IPS-20b (cell line): ENCODE measurements at regions not wholly inside any gene's neighbourhood (a gene's known extent, or its start where the extent isn't known, plus 50 kb on each side); places are given as distances from the start of the nearest gene placed in this dataset.
"Not testable (repeated sequence)": the region's sequence is repeated elsewhere in the genome, so short reads cannot be mapped to it uniquely, and the experiment has no call there.

Experiments used
- H3K27ac ChIP-seq: one replicate; pipeline ENCODE4 v1.5.1; 2013; ENCODE audit warnings: low read length
- H3K27me3 ChIP-seq: 2 replicates; pipeline ENCODE4 v1.6.1; 2013; ENCODE audit warnings: mild to moderate bottlenecking, low read length, inconsistent platforms; ENCODE audit not compliant: insufficient read depth
- H3K36me3 ChIP-seq: 2 replicates; pipeline ENCODE4 v1.6.1; 2013; ENCODE audit warnings: low read depth, mild to moderate bottlenecking, inconsistent platforms, low read length, moderate library complexity; ENCODE audit not compliant: insufficient read depth
- H3K4me1 ChIP-seq: 2 replicates; pipeline ENCODE4 v1.6.1; 2013; ENCODE audit warnings: mild to moderate bottlenecking, control low read depth, inconsistent platforms, low read length, moderate library complexity; ENCODE audit not compliant: insufficient read depth
- H3K4me3 ChIP-seq: 2 replicates; pipeline ENCODE4 v1.5.1; 2013; ENCODE audit warnings: mild to moderate bottlenecking, low read length, inconsistent platforms
- H3K9ac ChIP-seq: 2 replicates; pipeline ENCODE4 v1.6.1; 2013; ENCODE audit warnings: low read depth, mild to moderate bottlenecking, inconsistent platforms, low read length, moderate library complexity
- H3K9me3 ChIP-seq: 2 replicates; pipeline ENCODE4 v1.6.1; 2013; ENCODE audit warnings: mild to moderate bottlenecking, low read depth, low read length, inconsistent platforms; ENCODE audit not compliant: insufficient read depth

DNA sequence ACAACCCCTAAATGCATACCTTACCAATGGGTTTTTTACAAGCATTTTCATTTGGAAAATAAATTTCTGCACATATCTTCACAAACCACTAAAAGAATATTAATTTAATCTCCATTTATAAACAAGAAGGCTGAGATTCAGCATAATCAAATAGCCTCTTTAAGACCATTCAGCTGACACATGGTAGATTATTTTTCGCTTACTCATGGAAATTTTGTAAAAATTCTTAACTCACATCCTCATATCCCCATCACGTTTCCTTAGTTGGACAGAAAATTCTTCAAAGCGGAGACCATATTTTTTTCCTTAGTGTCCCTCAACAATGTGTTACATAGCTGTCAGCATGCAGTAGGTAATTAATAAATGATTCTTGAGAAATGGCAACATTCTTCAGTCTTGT lies 439.6 kb upstream of the PTCHD4 start:
- Histone ChIP-seq H3K4me3 (no peak overlapping the region), H3K36me3 (no peaks in the 10 kb centered on the region), H3K9ac (no peak overlapping the region), H3K27ac (no peak overlapping the region), H3K4me1 (no peaks in the 10 kb centered on the region), H3K27me3 (no peaks in the 10 kb centered on the region), H3K9me3 (no peaks in the 10 kb centered on the region)

GRCh38 chr6:48542191-48542590 lies 431.2 kb upstream of the PTCHD4 start:
- no peaks in the 10 kb centered on the region for H3K36me3 ChIP-seq
- no peak overlapping the region for H3K4me3 ChIP-seq
- no peak overlapping the region for H3K27ac ChIP-seq
- 0 out of 2 replicates have a peak, but pooled peaks cover 3% of the 10 kb centered on the region for H3K9me3 ChIP-seq
- no peaks in the 10 kb centered on the region for H3K27me3 ChIP-seq
- H3K4me1 ChIP-seq = no peaks in the 10 kb centered on the region
- H3K9ac ChIP-seq = no peak overlapping the region

DNA sequence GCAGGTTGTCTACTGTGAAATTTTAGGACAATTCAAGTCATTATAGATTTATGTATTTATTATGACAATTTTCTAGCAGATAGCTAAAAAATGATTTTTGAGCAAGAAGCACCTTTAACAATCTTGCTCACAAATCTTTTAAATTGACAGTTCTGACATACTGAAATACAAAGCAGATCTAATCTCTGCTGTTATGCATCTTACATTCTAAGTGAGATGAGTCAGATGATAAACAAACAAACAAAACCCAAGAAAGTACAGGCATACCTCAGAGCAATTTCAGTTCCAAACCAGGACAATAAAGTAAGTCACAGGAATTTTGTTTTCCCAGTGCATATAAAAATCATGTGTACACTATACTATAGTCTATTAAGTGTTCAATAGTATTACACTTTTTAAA lies 430.7 kb upstream of the PTCHD4 start:
- Histone ChIP-seq H3K27me3 (no peaks in the 10 kb centered on the region), H3K9ac (no peak overlapping the region), H3K9me3 (0 out of 2 replicates have a peak, but pooled peaks cover 3% of the 10 kb centered on the region), H3K27ac (no peak overlapping the region), H3K36me3 (no peaks in the 10 kb centered on the region), H3K4me3 (no peak overlapping the region), H3K4me1 (no peaks in the 10 kb centered on the region)

GRCh38 chr6:48535582-48536009 lies 424.6 kb upstream of the PTCHD4 start:
- H3K9me3 ChIP-seq = no peaks in the 10 kb centered on the region
- H3K36me3 ChIP-seq = no peaks in the 10 kb centered on the region
- H3K4me3 ChIP-seq = no peak overlapping the region
- no peaks in the 10 kb centered on the region for H3K4me1 ChIP-seq
- H3K27ac ChIP-seq = no peak overlapping the region
- H3K9ac ChIP-seq = no peak overlapping the region
- no peaks in the 10 kb centered on the region for H3K27me3 ChIP-seq

DNA sequence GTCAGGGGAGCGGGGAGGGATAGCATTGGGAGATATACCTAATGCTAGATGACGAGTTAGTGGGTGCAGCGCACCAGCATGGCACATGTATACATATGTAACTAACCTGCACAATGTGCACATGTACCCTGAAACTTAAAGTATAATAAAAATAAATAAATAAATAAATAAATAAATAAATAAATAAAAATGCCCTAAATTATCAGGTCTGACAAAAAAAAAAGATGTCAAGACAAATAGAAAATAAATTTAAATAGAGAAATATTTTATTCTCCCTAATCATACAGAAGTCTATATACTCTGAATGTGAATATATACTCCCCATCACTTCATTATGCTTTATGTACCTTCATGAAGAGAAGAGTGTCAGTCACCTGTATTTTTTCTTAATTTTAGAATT lies 420.0 kb upstream of the PTCHD4 start:
- not testable (repeated sequence) for H3K4me3 ChIP-seq, H3K9me3 ChIP-seq, H3K27me3 ChIP-seq, H3K36me3 ChIP-seq, H3K4me1 ChIP-seq, H3K27ac ChIP-seq, H3K9ac ChIP-seq

DNA sequence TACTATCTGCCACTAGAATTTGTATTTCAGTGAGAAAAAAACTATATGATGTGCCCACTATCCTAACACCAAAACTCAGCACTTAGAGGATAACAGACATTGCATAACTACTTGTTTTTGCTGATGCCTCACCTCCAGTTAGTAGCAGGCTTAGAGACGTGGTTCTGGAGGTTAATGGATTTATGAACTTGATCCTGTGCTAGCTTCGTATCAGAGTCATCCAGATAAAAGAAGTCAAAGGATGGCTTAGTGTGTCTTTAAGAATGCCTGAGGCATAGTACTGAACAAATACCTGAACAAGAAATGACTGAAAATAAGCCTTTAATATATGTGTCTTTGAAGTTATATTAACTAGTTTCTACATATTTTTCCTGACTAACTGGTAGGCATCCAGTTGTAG lies 414.9 kb upstream of the PTCHD4 start:
- Histone ChIP-seq H3K27ac (no peak overlapping the region), H3K27me3 (no peaks in the 10 kb centered on the region), H3K9me3 (no peaks in the 10 kb centered on the region), H3K4me3 (no peak overlapping the region), H3K9ac (no peak overlapping the region), H3K36me3 (no peaks in the 10 kb centered on the region), H3K4me1 (no peaks in the 10 kb centered on the region)

GRCh38 chr6:48520951-48521350 lies 410.0 kb upstream of the PTCHD4 start:
- Histone ChIP-seq H3K4me3 (no peak overlapping the region), H3K4me1 (no peaks in the 10 kb centered on the region), H3K27ac (no peak overlapping the region), H3K9me3 (no peaks in the 10 kb centered on the region), H3K36me3 (no peaks in the 10 kb centered on the region), H3K27me3 (no peaks in the 10 kb centered on the region), H3K9ac (no peak overlapping the region)

GRCh38 chr6:48512390-48512789 lies 401.4 kb upstream of the PTCHD4 start:
- no peak overlapping the region for H3K27ac ChIP-seq
- H3K27me3 ChIP-seq = no peaks in the 10 kb centered on the region
- H3K4me3 ChIP-seq = no peak overlapping the region
- H3K4me1 ChIP-seq = no peaks in the 10 kb centered on the region
- H3K9ac ChIP-seq = no peak overlapping the region
- H3K9me3 ChIP-seq = no peaks in the 10 kb centered on the region
- no peaks in the 10 kb centered on the region for H3K36me3 ChIP-seq

DNA sequence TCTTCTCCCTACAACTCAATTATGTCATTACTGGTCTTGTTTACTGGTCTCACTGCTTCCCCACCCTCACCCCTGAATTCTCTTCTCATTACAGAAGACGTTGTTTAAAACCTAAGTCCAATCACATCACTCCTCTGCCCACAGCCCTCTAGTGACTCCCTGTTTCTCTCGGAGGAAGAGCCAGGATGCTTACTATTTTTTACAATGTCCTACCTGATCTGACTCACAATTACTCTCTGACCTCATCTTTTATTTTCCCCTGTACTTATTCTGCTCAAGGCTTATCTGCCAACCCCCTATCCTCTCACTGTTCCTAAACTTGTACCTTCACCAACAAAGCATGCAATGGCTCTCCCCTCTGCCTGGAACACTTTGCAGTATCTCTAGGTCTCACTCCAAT lies 400.4 kb upstream of the PTCHD4 start:
- Histone ChIP-seq H3K9me3 (no peaks in the 10 kb centered on the region), H3K27ac (no peak overlapping the region), H3K36me3 (no peaks in the 10 kb centered on the region), H3K9ac (no peak overlapping the region), H3K27me3 (no peaks in the 10 kb centered on the region), H3K4me1 (no peaks in the 10 kb centered on the region), H3K4me3 (no peak overlapping the region)

GRCh38 chr6:48505621-48506020 lies 394.6 kb upstream of the PTCHD4 start:
- Histone ChIP-seq H3K4me3 (no peak overlapping the region), H3K4me1 (no peaks in the 10 kb centered on the region)

DNA sequence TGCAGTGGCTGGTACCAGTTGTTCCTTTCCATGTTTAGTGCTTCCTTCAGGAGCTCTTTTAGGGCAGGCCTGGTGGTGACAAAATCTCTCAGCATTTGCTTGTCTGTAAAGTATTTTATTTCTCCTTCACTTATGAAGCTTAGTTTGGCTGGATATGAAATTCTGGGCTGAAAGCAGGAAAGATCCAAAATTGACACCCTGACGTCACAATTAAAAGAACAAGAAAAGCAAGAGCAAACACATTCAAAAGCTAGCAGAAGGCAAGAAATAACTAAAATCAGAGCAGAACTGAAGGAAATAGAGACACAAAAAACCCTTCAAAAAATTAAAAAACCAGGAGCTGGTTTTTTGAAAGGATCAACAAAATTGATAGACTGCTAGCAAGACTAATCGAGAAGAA lies 382.4 kb upstream of the PTCHD4 start:
- H3K36me3 ChIP-seq, H3K27me3 ChIP-seq, H3K4me1 ChIP-seq, H3K9ac ChIP-seq, H3K4me3 ChIP-seq, H3K9me3 ChIP-seq, H3K27ac ChIP-seq: not testable (repeated sequence)

More at GRCh38 chr6:48505621-48506020, 394.6 kb upstream of the PTCHD4 start:
- H3K27ac ChIP-seq = no peak overlapping the region
- H3K36me3 ChIP-seq = no peaks in the 10 kb centered on the region
- no peaks in the 10 kb centered on the region for H3K9me3 ChIP-seq
- no peak overlapping the region for H3K9ac ChIP-seq
- H3K27me3 ChIP-seq = no peaks in the 10 kb centered on the region

DNA sequence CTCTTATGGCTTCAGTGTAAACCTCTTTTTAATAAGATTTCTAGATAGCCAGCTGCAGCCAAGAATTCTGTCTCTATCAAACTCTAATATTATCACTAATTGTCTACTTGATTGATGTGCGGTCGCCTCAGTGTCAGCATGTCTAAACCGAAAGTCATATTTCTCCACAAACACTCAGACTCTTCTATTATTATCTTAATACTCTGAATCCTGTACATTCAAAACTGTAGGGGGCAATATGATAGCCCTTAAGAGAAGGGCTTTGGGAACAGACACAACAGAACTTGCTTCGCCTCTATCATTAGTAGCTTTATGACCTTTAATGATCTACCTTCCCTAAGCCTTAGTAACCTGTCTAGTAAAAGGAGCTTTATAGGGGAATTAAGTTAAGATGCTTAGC lies 379.7 kb upstream of the PTCHD4 start:
- Histone ChIP-seq H3K9me3 (no peaks in the 10 kb centered on the region), H3K4me3 (no peak overlapping the region), H3K36me3 (no peaks in the 10 kb centered on the region), H3K4me1 (no peaks in the 10 kb centered on the region), H3K9ac (no peak overlapping the region), H3K27me3 (no peaks in the 10 kb centered on the region), H3K27ac (no peak overlapping the region)

GRCh38 chr6:48486876-48487275 lies 375.9 kb upstream of the PTCHD4 start:
- Histone ChIP-seq H3K27me3 (no peaks in the 10 kb centered on the region), H3K9me3 (no peaks in the 10 kb centered on the region), H3K4me1 (no peaks in the 10 kb centered on the region)

More at GRCh38 chr6:48486876-48487275, 375.9 kb upstream of the PTCHD4 start:
- Histone ChIP-seq H3K27ac (no peak overlapping the region), H3K9ac (no peak overlapping the region), H3K4me3 (no peak overlapping the region), H3K36me3 (no peaks in the 10 kb centered on the region)
